CD14-positive monocyte (primary cell): ENCODE measurements at regions not wholly inside any gene's neighbourhood (a gene's known extent, or its start where the extent isn't known, plus 50 kb on each side); places are given as distances from the start of the nearest gene placed in this dataset.

ENCODE experiments used
- DNase-seq, 3 donors: peaks; one replicate each; pipeline ENCODE4 v3.0.0-alpha.2; 2011 to 2022
- H2AFZ ChIP-seq: 2 replicates; pipeline ENCODE4 v1.6.0; 2012; ENCODE audit warnings: mild to moderate bottlenecking, low read depth, low read length, inconsistent platforms; ENCODE audit not compliant: insufficient read depth, poor library complexity, severe bottlenecking
- H3K27ac ChIP-seq, 2 donors: 1 replicate in 1 of 2; 2 replicates in 1 of 2; pipeline ENCODE4 v1.5.1; 2012 to 2013; ENCODE audit warnings: low read length in 2 of 2, control low read depth in 1 of 2, inconsistent platforms in 1 of 2, low read depth in 1 of 2, mild to moderate bottlenecking in 1 of 2
- H3K27me3 ChIP-seq, 2 donors: one replicate each; pipeline versions ENCODE4 v1.6.0 to v1.6.1; 2011 to 2013; ENCODE audit warnings: low read length in 2 of 2; ENCODE audit not compliant: control insufficient read depth in 2 of 2, insufficient read depth in 2 of 2
- H3K36me3 ChIP-seq, 2 donors: replicated peaks in 1 of 2; 1 replicate in 1 of 2; 2 replicates in 1 of 2; pipeline versions ENCODE4 v1.5.1 to v1.6.1; 2012 to 2013; ENCODE audit warnings: low read length in 2 of 2, control low read depth in 1 of 2, inconsistent platforms in 1 of 2, mild to moderate bottlenecking in 1 of 2; ENCODE audit not compliant: insufficient read depth in 2 of 2, control insufficient read depth in 1 of 2
- H3K4me1 ChIP-seq, 2 donors: 1 replicate in 1 of 2; 2 replicates in 1 of 2; pipeline versions ENCODE4 v1.5.1 to v1.6.1; 2012 to 2013; ENCODE audit warnings: low read length in 2 of 2, control low read depth in 1 of 2, inconsistent platforms in 1 of 2, mild to moderate bottlenecking in 1 of 2, moderate library complexity in 1 of 2; ENCODE audit not compliant: insufficient read depth in 2 of 2, control insufficient read depth in 1 of 2
- H3K4me2 ChIP-seq: replicated peaks from 2 replicates; pipeline ENCODE3; 2012; ENCODE audit warnings: low read length, moderate library complexity, mild to moderate bottlenecking; ENCODE audit not compliant: poor library complexity, severe bottlenecking; ENCODE audit errors: extremely low read depth
- H3K4me3 ChIP-seq, 3 experiments: fragments of 200-600 bp in 1 of 3; sonication (generic) in 1 of 3; replicated peaks in 1 of 3; 1 replicate in 2 of 3; 2 replicates in 1 of 3; pipeline ENCODE4 v1.5.1; 2011 to 2013; ENCODE audit warnings: low read length in 3 of 3, mild to moderate bottlenecking in 3 of 3, control low read depth in 2 of 3, low read depth in 2 of 3, inconsistent platforms in 1 of 3, moderate library complexity in 1 of 3
- H3K79me2 ChIP-seq: 2 replicates; pipeline ENCODE4 v1.6.0; 2012; ENCODE audit warnings: mild to moderate bottlenecking, control low read depth, inconsistent platforms, low read length, moderate library complexity; ENCODE audit not compliant: insufficient read depth
- H3K9ac ChIP-seq: 2 replicates; pipeline ENCODE4 v1.6.0; 2017; ENCODE audit warnings: low read length, mild to moderate bottlenecking; ENCODE audit not compliant: insufficient read depth, poor library complexity, severe bottlenecking
- H3K9me3 ChIP-seq, 2 donors: replicated peaks in 1 of 2; 1 replicate in 1 of 2; 2 replicates in 1 of 2; pipeline versions ENCODE4 v1.5.1 to v1.6.1; 2012 to 2013; ENCODE audit warnings: low read length in 2 of 2, control low read depth in 1 of 2; ENCODE audit not compliant: control insufficient read depth in 1 of 2, insufficient read depth in 1 of 2
- H4K20me1 ChIP-seq: 2 replicates; pipeline ENCODE4 v1.6.0; 2012; ENCODE audit warnings: mild to moderate bottlenecking, low read length, control low read depth, moderate library complexity; ENCODE audit not compliant: insufficient read depth
- H3K27ac Mint-ChIP-seq, 7 donors: one replicate each; pipeline ENCODE4 v1.8.0; 2020; ENCODE audit warnings: mild to moderate bottlenecking in 7 of 7, mixed read lengths in 7 of 7, moderate library complexity in 6 of 7, inconsistent platforms in 2 of 7
- H3K27me3 Mint-ChIP-seq, 3 donors: one replicate each; pipeline ENCODE4 v1.8.0; 2021 to 2022; ENCODE audit warnings: low read depth in 3 of 3, mild to moderate bottlenecking in 3 of 3, mixed read lengths in 3 of 3, moderate library complexity in 3 of 3, inconsistent platforms in 1 of 3
- H3K36me3 Mint-ChIP-seq, 2 donors: one replicate each; pipeline ENCODE4 v1.8.0; 2020; ENCODE audit warnings: mixed read lengths in 2 of 2, inconsistent platforms in 1 of 2, mild to moderate bottlenecking in 1 of 2
- H3K4me1 Mint-ChIP-seq: one replicate; pipeline ENCODE4 v1.8.0; 2020; ENCODE audit warnings: mild to moderate bottlenecking, mixed read lengths
- H3K4me3 Mint-ChIP-seq, 2 donors: one replicate each; pipeline ENCODE4 v1.8.0; 2020; ENCODE audit warnings: mild to moderate bottlenecking in 2 of 2, mixed read lengths in 2 of 2, moderate library complexity in 1 of 2
- H3K9me3 Mint-ChIP-seq, 7 donors: one replicate each; pipeline ENCODE4 v1.8.0; 2020 to 2022; ENCODE audit warnings: mixed read lengths in 7 of 7, mild to moderate bottlenecking in 6 of 7, moderate library complexity in 6 of 7, inconsistent platforms in 2 of 7
- CTCF ChIP-seq: fragments of 200-600 bp; IDR thresholded peaks from one replicate; pipeline ENCODE4 v1.8.0; 2022; ENCODE audit warnings: antibody characterized with exemption, mild to moderate bottlenecking
- WGBS: methylation state at CpG from one replicate; pipeline ENCODE4 v1.1.5; 2013; ENCODE audit warnings: missing lambda C conversion rate; ENCODE audit not compliant: insufficient coverage; 5-methylcytosine and 5-hydroxymethylcytosine counted together
- intact Hi-C, 2 donors: fragments of 100-400 bp; cut with micrococcal nuclease; formaldehyde crosslinking; loops; one replicate each; pipeline versions ENCODE4 v1.15.0 to v1.15.1; 2023

GRCh38 chr13:106372199-106373155 is 163.0 kb downstream of the EFNB2 start:
- Histone ChIP-seq H3K4me2 (no peak overlapping the region), H3K4me3 (no peak overlapping the region), H2AFZ (no peak overlapping the region), H4K20me1 (no peaks in the 10 kb centered on the region), H3K27me3 (no peaks in the 10 kb centered on the region), H3K9me3 (no peaks in the 10 kb centered on the region), H3K4me1 (no peaks in the 10 kb centered on the region), H3K9ac (no peak overlapping the region), H3K36me3 (no peaks in the 10 kb centered on the region), H3K27ac (no peak overlapping the region), H3K79me2 (no peaks in the 10 kb centered on the region)
- Mint-ChIP-seq H3K27me3 (peaks cover 0 to 13% (median 5%) of the 10 kb centered on the region in 3 donors), H3K36me3 (no peaks in the 10 kb centered on the region), H3K9me3 (peaks cover 0 to 5% (median 0%) of the 10 kb centered on the region in 7 donors), H3K4me1 (no peaks in the 10 kb centered on the region), H3K27ac (no peak overlapping the region), H3K4me3 (no peak overlapping the region)
- DNase-seq = no peak
- intact Hi-C loops = no loop called here
- TF ChIP-seq CTCF = no peak
- 5% methylated on average over 3 of the region's 7 CpGs for WGBS

- H3K9ac ChIP-seq = no peak overlapping the region
- 92% methylated on average over 5 of the region's 5 CpGs for WGBS
- no peaks in the 10 kb centered on the region for H3K36me3 ChIP-seq
- Mint-ChIP-seq H3K9me3 (peaks cover 0 to 5% (median 0%) of the 10 kb centered on the region in 7 donors), H3K4me1 (no peaks in the 10 kb centered on the region), H3K27ac (no peak overlapping the region), H3K27me3 (peaks cover 0 to 10% (median 3%) of the 10 kb centered on the region in 3 donors), H3K4me3 (no peak overlapping the region), H3K36me3 (no peaks in the 10 kb centered on the region)
- no peaks in the 10 kb centered on the region for H3K27me3 ChIP-seq
- H3K4me3 ChIP-seq = no peak overlapping the region
- no peak for DNase-seq
- H3K4me2 ChIP-seq = no peak overlapping the region
- no peaks in the 10 kb centered on the region for H4K20me1 ChIP-seq
- H3K4me1 ChIP-seq = no peaks in the 10 kb centered on the region
- H3K27ac ChIP-seq = no peak overlapping the region
- TF ChIP-seq CTCF = no peak
- intact Hi-C loops = no loop called here
- H2AFZ ChIP-seq = no peak overlapping the region
- H3K79me2 ChIP-seq = no peaks in the 10 kb centered on the region
- H3K9me3 ChIP-seq = no peaks in the 10 kb centered on the region
These were observed 164.4 kb downstream of the EFNB2 start for GRCh38 chr13:106371024-106371423.
